Kidney (tissue), 13 donors: ENCODE measurements at regions not wholly inside any gene's neighbourhood (a gene's known extent, or its start where the extent isn't known, plus 50 kb on each side); places are given as distances from the start of the nearest gene placed in this dataset.

Source experiments
- DNase-seq, 5 donors: peaks; one replicate each; pipeline ENCODE4 v3.0.0-alpha.2; 2013 to 2020
- FAIRE-seq: peaks from 2 replicates; lab custom pipeline; 2012; peaks lifted over from hg19 to GRCh38; lab: Jason Lieb, UNC
- H3K27ac ChIP-seq, 2 donors: one replicate each; pipeline ENCODE4 v1.7.0; 2013; ENCODE audit warnings: low read depth in 2 of 2, low read length in 2 of 2, inconsistent platforms in 1 of 2
- H3K27me3 ChIP-seq: one replicate; pipeline ENCODE4 v1.7.1; 2013; ENCODE audit warnings: low read length, inconsistent platforms; ENCODE audit not compliant: control insufficient read depth, insufficient read depth
- H3K36me3 ChIP-seq, 3 donors: one replicate each; pipeline versions ENCODE4 v1.7.0 to v1.7.1; 2013; ENCODE audit warnings: low read length in 3 of 3, control low read depth in 1 of 3, inconsistent platforms in 1 of 3; ENCODE audit not compliant: insufficient read depth in 3 of 3, control insufficient read depth in 2 of 3
- H3K4me1 ChIP-seq, 3 donors: one replicate each; pipeline versions ENCODE4 v1.7.0 to v1.7.1; 2013; ENCODE audit warnings: low read length in 3 of 3, inconsistent platforms in 1 of 3, low read depth in 1 of 3; ENCODE audit not compliant: control insufficient read depth in 2 of 3, insufficient read depth in 2 of 3
- H3K4me3 ChIP-seq, 3 donors: one replicate each; pipeline versions ENCODE4 v1.7.0 to v1.8.1; 2013; ENCODE audit warnings: low read length in 3 of 3, control low read depth in 1 of 3, inconsistent platforms in 1 of 3
- H3K9ac ChIP-seq, 3 donors: one replicate each; pipeline versions ENCODE4 v1.7.0 to v1.7.1; 2013; ENCODE audit warnings: low read length in 3 of 3, control low read depth in 1 of 3, inconsistent platforms in 1 of 3
- H3K9me3 ChIP-seq, 3 donors: one replicate each; pipeline versions ENCODE4 v1.7.0 to v1.7.1; 2013; ENCODE audit warnings: low read length in 3 of 3, control low read depth in 1 of 3, inconsistent platforms in 1 of 3; ENCODE audit not compliant: control insufficient read depth in 2 of 3, insufficient read depth in 1 of 3
- intact Hi-C: fragments of 100-400 bp; cut with DNase I; formaldehyde crosslinking; loops from one replicate; pipeline ENCODE4 v1.11.1; 2022
- TF ChIP-seq, protein P1 (sequence below): IDR thresholded peaks from 3 replicates; pipeline ENCODE4 v1.5.1; 2012; ENCODE audit warnings: mild to moderate bottlenecking, moderate library complexity, borderline replicate concordance; ENCODE audit not compliant: insufficient read depth; ENCODE audit errors: extremely low read depth
- donor health status: control.
- donor health status: control.
- donor health status: control.
- donor health status: control.
- donor health status: control.
- donor health status: DM: yes; HTN: yes; CAD: no.
- donor health status: Normal renal cell carcinoma (clear cell type).

DNA sequence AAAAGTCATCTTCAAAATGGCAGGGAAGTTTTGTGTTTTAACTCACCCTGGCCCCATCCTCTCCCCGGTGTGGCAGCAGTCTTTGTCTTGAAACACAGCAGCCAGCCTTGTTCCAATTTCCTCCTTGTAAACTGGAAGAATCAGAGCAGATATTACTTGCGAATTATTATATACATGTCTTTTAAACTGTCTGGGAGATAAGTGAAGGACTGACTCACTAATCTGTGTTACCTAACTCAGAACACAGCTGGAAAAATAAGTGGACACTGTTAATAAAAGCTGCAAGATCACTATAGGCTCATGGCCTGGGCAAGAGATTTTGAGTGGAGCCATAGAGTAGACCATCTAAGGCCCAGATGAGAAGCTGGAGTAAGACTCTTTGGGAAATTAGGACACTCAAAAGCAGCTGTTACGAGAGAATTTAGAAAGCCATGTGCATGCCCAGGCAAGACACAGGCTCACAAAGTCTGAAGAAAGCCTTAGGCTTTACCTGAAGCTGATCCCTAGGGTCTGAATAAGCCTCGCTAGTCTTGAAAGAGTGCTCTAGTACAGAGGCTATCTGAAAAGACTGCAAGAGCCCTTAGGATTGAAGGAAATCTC lies 233.0 kb upstream of the RAB4A start:
- Histone ChIP-seq H3K27me3 (no peaks in the 10 kb centered on the region), H3K9ac (no peak overlapping the region), H3K4me1 (no peaks in the 10 kb centered on the region), H3K36me3 (no peaks in the 10 kb centered on the region), H3K9me3 (no peaks in the 10 kb centered on the region), H3K4me3 (no peak overlapping the region), H3K27ac (no peak overlapping the region)
- FAIRE-seq (no peak), DNase-seq (no peak)
- TF ChIP-seq, protein P1, sequence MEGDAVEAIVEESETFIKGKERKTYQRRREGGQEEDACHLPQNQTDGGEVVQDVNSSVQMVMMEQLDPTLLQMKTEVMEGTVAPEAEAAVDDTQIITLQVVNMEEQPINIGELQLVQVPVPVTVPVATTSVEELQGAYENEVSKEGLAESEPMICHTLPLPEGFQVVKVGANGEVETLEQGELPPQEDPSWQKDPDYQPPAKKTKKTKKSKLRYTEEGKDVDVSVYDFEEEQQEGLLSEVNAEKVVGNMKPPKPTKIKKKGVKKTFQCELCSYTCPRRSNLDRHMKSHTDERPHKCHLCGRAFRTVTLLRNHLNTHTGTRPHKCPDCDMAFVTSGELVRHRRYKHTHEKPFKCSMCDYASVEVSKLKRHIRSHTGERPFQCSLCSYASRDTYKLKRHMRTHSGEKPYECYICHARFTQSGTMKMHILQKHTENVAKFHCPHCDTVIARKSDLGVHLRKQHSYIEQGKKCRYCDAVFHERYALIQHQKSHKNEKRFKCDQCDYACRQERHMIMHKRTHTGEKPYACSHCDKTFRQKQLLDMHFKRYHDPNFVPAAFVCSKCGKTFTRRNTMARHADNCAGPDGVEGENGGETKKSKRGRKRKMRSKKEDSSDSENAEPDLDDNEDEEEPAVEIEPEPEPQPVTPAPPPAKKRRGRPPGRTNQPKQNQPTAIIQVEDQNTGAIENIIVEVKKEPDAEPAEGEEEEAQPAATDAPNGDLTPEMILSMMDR = no peak
- intact Hi-C loops = no loop called here

- no peak overlapping the region for H3K9ac ChIP-seq
- no peaks in the 10 kb centered on the region for H3K4me1 ChIP-seq
- H3K36me3 ChIP-seq = no peaks in the 10 kb centered on the region
- intact Hi-C loops = no loop called here
- no peaks in the 10 kb centered on the region for H3K9me3 ChIP-seq
- no peak for FAIRE-seq
- no peak overlapping the region for H3K4me3 ChIP-seq
- H3K27me3 ChIP-seq = no peaks in the 10 kb centered on the region
- no peak for DNase-seq
- TF ChIP-seq, protein P1 = no peak
- no peak overlapping the region for H3K27ac ChIP-seq
Measured at GRCh38 chr1:229040630-229041358, 230.1 kb upstream of the RAB4A start.

DNA sequence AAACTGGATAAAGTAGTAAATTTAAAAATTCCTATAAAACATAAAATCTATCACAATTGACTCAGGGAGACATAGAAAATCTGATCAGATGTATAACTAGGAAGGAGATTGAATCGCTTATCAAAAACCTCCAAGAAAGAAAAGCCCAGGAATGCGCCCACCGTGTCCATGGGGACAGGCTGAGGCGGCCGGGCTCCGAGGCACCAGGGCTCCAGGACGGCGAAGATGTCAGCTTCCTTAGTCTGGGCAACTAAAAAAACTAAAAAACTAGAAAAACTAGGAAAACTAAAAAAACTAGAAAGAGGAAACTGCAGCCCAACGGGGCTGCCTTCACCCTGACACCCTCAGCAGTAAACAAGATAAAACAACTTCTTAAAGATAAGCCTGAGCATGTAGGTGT lies 229.0 kb upstream of the RAB4A start:
- H3K27ac ChIP-seq = no peak overlapping the region
- intact Hi-C loops = no loop called here
- FAIRE-seq (no peak), DNase-seq (no peak)
- no peak overlapping the region for H3K4me3 ChIP-seq
- no peaks in the 10 kb centered on the region for H3K9me3 ChIP-seq
- no peaks in the 10 kb centered on the region for H3K4me1 ChIP-seq
- no peak overlapping the region for H3K9ac ChIP-seq
- TF ChIP-seq, protein P1 = no peak
- no peaks in the 10 kb centered on the region for H3K36me3 ChIP-seq
- H3K27me3 ChIP-seq = no peaks in the 10 kb centered on the region
